HepG2 (cell line): ENCODE measurements at regions not wholly inside any gene's neighbourhood (a gene's known extent, or its start where the extent isn't known, plus 50 kb on each side); places are given as distances from the start of the nearest gene placed in this dataset.

Experiments used
- ATAC-seq: fragments of 200-7000 bp; cut with Tn5 transposase; 3 replicates; pipeline ENCODE4 v1.9.1; 2020; ENCODE audit warnings: mild to moderate bottlenecking, moderate library complexity
- BruUV-seq: library from RNA; stranded (reverse); fragments of 400-500 nt; replicated peaks from 2 replicates; lab custom pipeline; 2021; lab: Mats Ljungman, UMichigan
- CTCF ChIA-PET: fragments of 300-600 bp; formaldehyde crosslinking; extraction: SDS; loops from one replicate; lab custom pipeline; 2021; ENCODE audit warnings: low total read pairs, inconsistent platforms, low intra/inter-chr PET ratio; lab: Yijun Ruan, JAX
- POLR2A ChIA-PET: fragments of 350-600 bp; sonication (Branson Sonifier 250); formaldehyde crosslinking; loops from one replicate; lab custom pipeline; 2020; ENCODE audit warnings: antibody characterized with exemption, inconsistent platforms; lab: Yijun Ruan, JAX
- DNase-seq: peaks from one replicate; pipeline ENCODE4 v3.0.0-alpha.2; 2015; ENCODE audit warnings: low spot score
- FAIRE-seq: peaks from 3 replicates; lab custom pipeline; 2011; peaks lifted over from hg19 to GRCh38; lab: Jason Lieb, UNC
- H2AFZ ChIP-seq: one replicate; pipeline ENCODE4 v1.6.1; 2011; ENCODE audit warnings: low read length, inconsistent platforms
- H3K27ac ChIP-seq: fragments of 300-600 bp; 3 replicates; pipeline ENCODE4 v1.8.0; 2011; ENCODE audit warnings: mixed run types, mild to moderate bottlenecking, mixed read lengths, low read length, inconsistent platforms; ENCODE audit not compliant: insufficient read depth; ENCODE audit errors: extremely low read length
- H3K27me3 ChIP-seq, 2 experiments: fragments of 200-600 bp in 1 of 2; 2 replicates in 1 of 2; 3 replicates in 1 of 2; pipeline versions ENCODE4 v1.6.0 to v1.8.0; 2011; ENCODE audit warnings: low read length in 2 of 2, mild to moderate bottlenecking in 2 of 2, moderate library complexity in 2 of 2, inconsistent platforms in 1 of 2; ENCODE audit not compliant: insufficient read depth in 2 of 2, control insufficient read depth in 1 of 2
- H3K36me3 ChIP-seq, 2 experiments: fragments of 200-600 bp in 1 of 2; replicated peaks in 1 of 2; 2 replicates in 1 of 2; 3 replicates in 1 of 2; pipeline versions ENCODE4 v1.5.1 to v1.8.0; 2011; ENCODE audit warnings: low read length in 2 of 2, inconsistent platforms in 1 of 2; ENCODE audit not compliant: insufficient read depth in 2 of 2, control insufficient read depth in 1 of 2
- H3K4me1 ChIP-seq: 2 replicates; pipeline ENCODE4 v1.5.1; 2012; ENCODE audit warnings: low read length, inconsistent platforms; ENCODE audit not compliant: insufficient read depth
- H3K4me2 ChIP-seq: 2 replicates; pipeline ENCODE4 v1.6.0; 2011; ENCODE audit warnings: low read depth, low read length, inconsistent platforms
- H3K4me3 ChIP-seq, 3 experiments: fragments of 200-600 bp in 1 of 3; sonication (generic), shearing (Covaris generic) in 1 of 3; replicated peaks in 1 of 3; 2 replicates each; pipeline ENCODE4 v1.5.1; 2011 to 2016; ENCODE audit warnings: low read length in 3 of 3, inconsistent platforms in 2 of 3, low read depth in 2 of 3, mild to moderate bottlenecking in 2 of 3, control low read depth in 1 of 3, mixed read lengths in 1 of 3; ENCODE audit not compliant: insufficient read depth in 1 of 3
- H3K79me2 ChIP-seq: one replicate; pipeline ENCODE4 v1.6.1; 2011; ENCODE audit warnings: low read length, inconsistent platforms; ENCODE audit not compliant: insufficient read depth
- H3K9ac ChIP-seq: 2 replicates; pipeline ENCODE4 v1.6.0; 2011; ENCODE audit warnings: mild to moderate bottlenecking, low read depth, low read length, inconsistent platforms; ENCODE audit not compliant: insufficient read depth
- H3K9me3 ChIP-seq: 2 replicates; pipeline ENCODE4 v1.5.1; 2012; ENCODE audit warnings: mild to moderate bottlenecking, low read length
- H4K20me1 ChIP-seq: 2 replicates; pipeline ENCODE4 v1.6.0; 2011; ENCODE audit warnings: inconsistent platforms, mild to moderate bottlenecking, low read length, moderate library complexity; ENCODE audit not compliant: insufficient read depth
- ARNT2 ChIP-seq: sonication (generic); formaldehyde crosslinking; IDR thresholded peaks from 2 replicates; pipeline ENCODE4 v1.8.0; 2022; ENCODE audit warnings: mild to moderate bottlenecking, low read depth, missing genetic modification reagents, moderate library complexity
- ATF7 ChIP-seq, 2 experiments: fragments of 450-650 bp in 1 of 2; sonication (generic) in 1 of 2; formaldehyde crosslinking in 1 of 2; IDR thresholded peaks; 2 replicates each; pipeline versions ENCODE4 v1.4.0 to v1.6.1; 2016 to 2020; ENCODE audit warnings: antibody characterized with exemption in 1 of 2, mild to moderate bottlenecking in 1 of 2, missing genetic modification reagents in 1 of 2
- CREB1 ChIP-seq, 2 experiments: fragments of 450-650 bp in 1 of 2; IDR thresholded peaks; 2 replicates each; pipeline ENCODE4 v1.6.1; 2016 to 2017; ENCODE audit warnings: control low read depth in 1 of 2, mild to moderate bottlenecking in 1 of 2, missing compliant biosample characterization in 1 of 2, missing genetic modification characterization in 1 of 2
- DRAP1 ChIP-seq: IDR thresholded peaks from 2 replicates; pipeline ENCODE4 v1.6.1; 2016; ENCODE audit warnings: missing genetic modification reagents, missing compliant biosample characterization
- GFI1 ChIP-seq: sonication (generic); formaldehyde crosslinking; IDR thresholded peaks from 2 replicates; pipeline ENCODE4 v1.5.0; 2020; ENCODE audit warnings: missing genetic modification reagents, mild to moderate bottlenecking, borderline replicate concordance
- JDP2 ChIP-seq: sonication (generic); formaldehyde crosslinking; IDR thresholded peaks from 2 replicates; pipeline ENCODE4 v1.8.1; 2022; ENCODE audit warnings: missing genetic modification reagents, borderline replicate concordance
- NR3C1 ChIP-seq: sonication (generic); formaldehyde crosslinking; IDR thresholded peaks from 2 replicates; pipeline ENCODE4 v1.4.0; 2020; ENCODE audit warnings: missing genetic modification reagents
- RCOR2 ChIP-seq: IDR thresholded peaks from 2 replicates; pipeline ENCODE4 v1.6.1; 2016; ENCODE audit warnings: missing biosample characterization, missing genetic modification reagents
- XRCC5 ChIP-seq: fragments of 200-400 bp; formaldehyde crosslinking; optimal IDR thresholded peaks from 2 replicates; pipeline ENCODE3; 2017; ENCODE audit warnings: mild to moderate bottlenecking, low read length
- ZBTB3 ChIP-seq: sonication (generic); formaldehyde crosslinking; IDR thresholded peaks from 2 replicates; pipeline ENCODE4 v1.4.0; 2020; ENCODE audit warnings: low read depth, mild to moderate bottlenecking, moderate library complexity, missing genetic modification reagents, borderline replicate concordance
- ZNF280B ChIP-seq: sonication (generic); formaldehyde crosslinking; IDR thresholded peaks from 2 replicates; pipeline ENCODE4 v1.5.0; 2020; ENCODE audit warnings: missing genetic modification reagents, mild to moderate bottlenecking, borderline replicate concordance
- ZNF558 ChIP-seq: sonication (generic); formaldehyde crosslinking; IDR thresholded peaks from 2 replicates; pipeline ENCODE4 v1.9.0; 2022; ENCODE audit warnings: mild to moderate bottlenecking, missing genetic modification reagents, borderline replicate concordance
- WGBS: methylation state at CpG from one replicate; pipeline ENCODE4 v1.1.6; 2017; ENCODE audit warnings: low lambda C conversion rate; 5-methylcytosine and 5-hydroxymethylcytosine counted together
- in situ Hi-C: cut with HindIII; loops from 2 replicates; pipeline ENCODE4 v1.10.0; 2017; ENCODE audit warnings: low pct_unique_long_range_greater_than_20kb; ENCODE audit not compliant: extremely low pct_ligation_motif_present
- intact Hi-C: fragments of 100-400 bp; cut with micrococcal nuclease; formaldehyde crosslinking; loops from one replicate; pipeline ENCODE4 v1.10.0; 2022; ENCODE audit not compliant: unreplicated experiment

GRCh38 chr2:145343287-145343686 is 823.4 kb upstream of the ZEB2 start:
- ATAC-seq (no peak), DNase-seq (no peak), FAIRE-seq (no peak)
- in situ Hi-C loops (no loop called here), intact Hi-C loops (no loop called here)
- H3K4me3 ChIP-seq = no peak overlapping the region
- peak; percentile 36; the same call in 1 of the 2 replicates for TF ChIP-seq CREB1 (IDR thresholded peaks at IDR 0.05)
- no peak for TF ChIP-seq CREB1 (CRISPR knock-in tag; IDR thresholded peaks at IDR 0.05)
- peak; percentile 96 for TF ChIP-seq ATF7 (IDR thresholded peaks at IDR 0.05)
- no peak for TF ChIP-seq ATF7 (CRISPR knock-in tag; IDR thresholded peaks at IDR 0.05)
- TF ChIP-seq DRAP1 (CRISPR knock-in tag) = no peak
- TF ChIP-seq ZBTB3 (CRISPR knock-in tag) = no peak
- TF ChIP-seq RCOR2 (CRISPR knock-in tag) = no peak
- no peak for TF ChIP-seq NR3C1 (CRISPR knock-in tag)
- TF ChIP-seq JDP2 (CRISPR knock-in tag) = no peak
- no peak overlapping the region for H3K27ac ChIP-seq
- 8% methylated on average over 2 of the region's 2 CpGs for WGBS
- H3K27me3 ChIP-seq = no peaks in the 10 kb centered on the region
- H3K4me2 ChIP-seq = no peak overlapping the region
- ChIA-PET POLR2A (no interaction called here), CTCF (no interaction called here)
- no TSS peak for BruUV-seq
- H2AFZ ChIP-seq = no peak overlapping the region
- no peaks in the 10 kb centered on the region for H3K4me1 ChIP-seq
- H3K9ac ChIP-seq = no peak overlapping the region
- no peaks in the 10 kb centered on the region for H3K79me2 ChIP-seq
- no peaks in the 10 kb centered on the region for H3K9me3 ChIP-seq
- no peaks in the 10 kb centered on the region for H3K36me3 ChIP-seq
- no peaks in the 10 kb centered on the region for H4K20me1 ChIP-seq

- no peaks in the 10 kb centered on the region for H3K4me1 ChIP-seq
- no peak overlapping the region for H3K9ac ChIP-seq
- DNase-seq (no peak), FAIRE-seq (no peak)
- no peak overlapping the region for H3K27ac ChIP-seq
- POLR2A ChIA-PET = no interaction called here
- no peaks in the 10 kb centered on the region for H3K9me3 ChIP-seq
- no peaks in the 10 kb centered on the region for H4K20me1 ChIP-seq
- no peaks in the 10 kb centered on the region for H3K79me2 ChIP-seq
- no peak overlapping the region for H3K4me3 ChIP-seq
- no peak overlapping the region for H2AFZ ChIP-seq
- TF ChIP-seq GFI1 (CRISPR knock-in tag) (no peak), XRCC5 (no peak), ARNT2 (CRISPR knock-in tag) (no peak), ZNF280B (CRISPR knock-in tag) (no peak), ZNF558 (CRISPR knock-in tag) (no peak)
- TF ChIP-seq, all 625 proteins: peak for 0
- in situ Hi-C loops = no loop called here
- ATAC-seq = no peak
- intact Hi-C loops = no loop called here
- CTCF ChIA-PET = no interaction called here
- 2% methylated on average over 2 of the region's 2 CpGs for WGBS
- no TSS peak for BruUV-seq
- Histone ChIP-seq H3K4me2 (no peak overlapping the region), H3K27me3 (no peaks in the 10 kb centered on the region), H3K36me3 (no peaks in the 10 kb centered on the region)
Measured at GRCh38 chr2:145341536-145341935, 821.6 kb upstream of the ZEB2 start.
